ENCODE measurements at regions not wholly inside any gene's neighbourhood (a gene's known extent, or its start where the extent isn't known, plus 50 kb on each side); places are given as distances from the start of the nearest gene placed in this dataset.

- Mint-ChIP-seq H3K9me3 (ENCODE audit: unreplicated experiment) (no peaks in the 10 kb centered on the region), H3K4me3 (ENCODE audit: unreplicated experiment) (no peak overlapping the region), H3K27ac (ENCODE audit: unreplicated experiment) (no peak overlapping the region), H3K27me3 (ENCODE audit: insufficient read depth, unreplicated experiment) (peaks cover 18% of the 10 kb centered on the region), H3K36me3 (ENCODE audit: insufficient read depth, unreplicated experiment) (no peaks in the 10 kb centered on the region), H3K4me1 (ENCODE audit: low read depth, unreplicated experiment) (no peaks in the 10 kb centered on the region)
- H3K4me1 ChIP-seq: no peaks in the 10 kb centered on the region
- no peaks in the 10 kb centered on the region for H3K36me3 ChIP-seq (ENCODE audit: control insufficient read depth, insufficient read depth, low read length)
- intact Hi-C loops (cut with micrococcal nuclease; ENCODE audit: unreplicated experiment): loop anchor here (10.0 kb wide), 1 partner anchor 63 kb away; no protein-coding TSS in a partner anchor
- no TSS peak for BruUV-seq (replicated peaks)
- ChIA-PET POLR2A (no interaction called here), CTCF (no interaction called here)
- DNase-seq: no peak
- no peaks in the 10 kb centered on the region for H3K9me3 ChIP-seq
- TF ChIP-seq, protein P1, sequence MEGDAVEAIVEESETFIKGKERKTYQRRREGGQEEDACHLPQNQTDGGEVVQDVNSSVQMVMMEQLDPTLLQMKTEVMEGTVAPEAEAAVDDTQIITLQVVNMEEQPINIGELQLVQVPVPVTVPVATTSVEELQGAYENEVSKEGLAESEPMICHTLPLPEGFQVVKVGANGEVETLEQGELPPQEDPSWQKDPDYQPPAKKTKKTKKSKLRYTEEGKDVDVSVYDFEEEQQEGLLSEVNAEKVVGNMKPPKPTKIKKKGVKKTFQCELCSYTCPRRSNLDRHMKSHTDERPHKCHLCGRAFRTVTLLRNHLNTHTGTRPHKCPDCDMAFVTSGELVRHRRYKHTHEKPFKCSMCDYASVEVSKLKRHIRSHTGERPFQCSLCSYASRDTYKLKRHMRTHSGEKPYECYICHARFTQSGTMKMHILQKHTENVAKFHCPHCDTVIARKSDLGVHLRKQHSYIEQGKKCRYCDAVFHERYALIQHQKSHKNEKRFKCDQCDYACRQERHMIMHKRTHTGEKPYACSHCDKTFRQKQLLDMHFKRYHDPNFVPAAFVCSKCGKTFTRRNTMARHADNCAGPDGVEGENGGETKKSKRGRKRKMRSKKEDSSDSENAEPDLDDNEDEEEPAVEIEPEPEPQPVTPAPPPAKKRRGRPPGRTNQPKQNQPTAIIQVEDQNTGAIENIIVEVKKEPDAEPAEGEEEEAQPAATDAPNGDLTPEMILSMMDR (IDR thresholded peaks at IDR 0.05; ENCODE audit: insufficient read depth in 1 of 2, low read depth in 1 of 2, low read length in 1 of 2, severe bottlenecking in 1 of 2, unreplicated experiment in 1 of 2): no peak
- no peaks in the 10 kb centered on the region; the same call in 1 of the 2 replicates for H3K27me3 ChIP-seq (replicated peaks; ENCODE audit: control insufficient read depth, insufficient read depth, low read length)
- H3K4me3 ChIP-seq (ENCODE audit: low read depth, low read length): no peak overlapping the region
Observed at GRCh38 chr20:37598100-37598543, 70.4 kb upstream of the BLCAP start.

GRCh38 chr20:37596890-37597536 is 69.3 kb upstream of the BLCAP start:
- ChIA-PET CTCF (interaction anchor here (0.5 kb wide), 1 partner anchor 396 kb away, joined by 5 read pairs; no protein-coding TSS in a partner anchor), POLR2A (no interaction called here)
- H3K27me3 Mint-ChIP-seq (ENCODE audit: insufficient read depth, unreplicated experiment): peaks cover 16% of the 10 kb centered on the region
- H3K9me3 ChIP-seq: no peaks in the 10 kb centered on the region
- intact Hi-C loops (cut with micrococcal nuclease; ENCODE audit: unreplicated experiment): loop anchor here (10.0 kb wide), 1 partner anchor 62 kb away; no protein-coding TSS in a partner anchor
- H3K4me3 Mint-ChIP-seq (ENCODE audit: unreplicated experiment): no peak overlapping the region
- 0 out of 2 replicates have a peak, but pooled peaks cover 1% of the 10 kb centered on the region for H3K27me3 ChIP-seq (replicated peaks; ENCODE audit: control insufficient read depth, insufficient read depth, low read length)
- no peaks in the 10 kb centered on the region for H3K36me3 ChIP-seq (ENCODE audit: control insufficient read depth, insufficient read depth, low read length)
- DNase-seq: no peak
- no peak overlapping the region for H3K4me3 ChIP-seq (ENCODE audit: low read depth, low read length)
- no peaks in the 10 kb centered on the region for H3K4me1 Mint-ChIP-seq (ENCODE audit: low read depth, unreplicated experiment)
- no peaks in the 10 kb centered on the region for H3K4me1 ChIP-seq
- H3K36me3 Mint-ChIP-seq (ENCODE audit: insufficient read depth, unreplicated experiment): no peaks in the 10 kb centered on the region
- TF ChIP-seq, protein P1 (IDR thresholded peaks at IDR 0.05; ENCODE audit: insufficient read depth in 1 of 2, low read depth in 1 of 2, low read length in 1 of 2, severe bottlenecking in 1 of 2, unreplicated experiment in 1 of 2): no peak
- H3K27ac Mint-ChIP-seq (ENCODE audit: unreplicated experiment): no peak overlapping the region
- no TSS peak for BruUV-seq (replicated peaks)
- H3K9me3 Mint-ChIP-seq (ENCODE audit: unreplicated experiment): no peaks in the 10 kb centered on the region

DNA sequence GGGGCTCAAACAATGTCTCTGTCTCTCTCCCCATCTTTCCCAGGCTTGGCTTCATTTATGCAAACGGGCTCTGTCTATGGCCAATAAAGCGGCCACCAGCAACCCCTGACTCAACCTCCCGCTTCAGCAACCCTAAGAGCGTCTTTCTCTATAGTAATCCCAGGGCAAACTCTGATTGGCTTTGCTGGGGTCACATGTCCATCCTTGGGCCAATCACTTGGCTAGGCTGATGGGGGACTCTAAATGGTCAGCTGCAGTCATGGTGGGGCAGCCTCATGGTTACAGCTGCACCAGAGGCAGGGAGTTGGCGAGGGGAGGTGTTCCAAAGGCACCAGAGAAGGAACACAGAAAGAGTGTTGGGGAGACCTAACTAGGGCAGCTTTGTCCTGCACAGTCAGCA is 68.5 kb upstream of the BLCAP start:
- ChIA-PET POLR2A (no interaction called here), CTCF (interaction anchor here (0.5 kb wide), 1 partner anchor 397 kb away, joined by 5 read pairs; no protein-coding TSS in a partner anchor)
- Mint-ChIP-seq H3K27ac (ENCODE audit: unreplicated experiment) (no peak overlapping the region), H3K4me1 (ENCODE audit: low read depth, unreplicated experiment) (no peaks in the 10 kb centered on the region), H3K9me3 (ENCODE audit: unreplicated experiment) (no peaks in the 10 kb centered on the region), H3K4me3 (ENCODE audit: unreplicated experiment) (no peak overlapping the region), H3K36me3 (ENCODE audit: insufficient read depth, unreplicated experiment) (no peaks in the 10 kb centered on the region), H3K27me3 (ENCODE audit: insufficient read depth, unreplicated experiment) (peaks cover 20% of the 10 kb centered on the region)
- no peak for DNase-seq
- no peaks in the 10 kb centered on the region for H3K36me3 ChIP-seq (ENCODE audit: control insufficient read depth, insufficient read depth, low read length)
- H3K27me3 ChIP-seq (replicated peaks; ENCODE audit: control insufficient read depth, insufficient read depth, low read length): peaks cover 3% of the 10 kb centered on the region
- H3K4me3 ChIP-seq (ENCODE audit: low read depth, low read length): no peak overlapping the region
- no peaks in the 10 kb centered on the region for H3K4me1 ChIP-seq
- intact Hi-C loops (cut with micrococcal nuclease; ENCODE audit: unreplicated experiment): loop anchor here (10.0 kb wide), 1 partner anchor 61 kb away; no protein-coding TSS in a partner anchor
- TF ChIP-seq, protein P1 (IDR thresholded peaks at IDR 0.05; ENCODE audit: insufficient read depth in 1 of 2, low read depth in 1 of 2, low read length in 1 of 2, severe bottlenecking in 1 of 2, unreplicated experiment in 1 of 2): no peak
- H3K9me3 ChIP-seq: no peaks in the 10 kb centered on the region
- no TSS peak for BruUV-seq (replicated peaks)

Measured in Caco-2 (cell line).